Keratinocyte (primary cell): ENCODE measurements at regions not wholly inside any gene's neighbourhood (a gene's known extent, or its start where the extent isn't known, plus 50 kb on each side); places are given as distances from the start of the nearest gene placed in this dataset.
"Not testable (repeated sequence)": the region's sequence is repeated elsewhere in the genome, so short reads cannot be mapped to it uniquely, and the experiment has no call there.

ENCODE experiments used
- DNase-seq: peaks from one replicate; pipeline ENCODE4 v3.0.0-alpha.2; 2011; ENCODE audit warnings: low read depth, missing footprints, low spot score
- FAIRE-seq: peaks from 2 replicates; lab custom pipeline; 2011; peaks lifted over from hg19 to GRCh38; lab: Jason Lieb, UNC
- H2AFZ ChIP-seq: 2 replicates; pipeline ENCODE4 v1.6.0; 2012; ENCODE audit warnings: low read length, control low read depth, inconsistent platforms; ENCODE audit not compliant: control insufficient read depth
- H3K27ac ChIP-seq: 2 replicates; pipeline ENCODE4 v1.5.1; 2011; ENCODE audit warnings: low read length; ENCODE audit not compliant: control insufficient read depth, insufficient read depth
- H3K27me3 ChIP-seq: 3 replicates; pipeline ENCODE4 v1.6.0; 2011; ENCODE audit warnings: low read length; ENCODE audit not compliant: control insufficient read depth, insufficient read depth; ENCODE audit errors: extremely low read depth
- H3K36me3 ChIP-seq, 2 experiments: 2 replicates in 1 of 2; 3 replicates in 1 of 2; pipeline ENCODE4 v1.5.1; 2011; ENCODE audit warnings: low read length in 2 of 2, mild to moderate bottlenecking in 1 of 2; ENCODE audit not compliant: control insufficient read depth in 2 of 2, insufficient read depth in 2 of 2; ENCODE audit errors: extremely low read depth in 1 of 2
- H3K4me1 ChIP-seq: 3 replicates; pipeline ENCODE4 v1.5.1; 2011; ENCODE audit warnings: low read length; ENCODE audit not compliant: control insufficient read depth, insufficient read depth; ENCODE audit errors: extremely low read depth
- H3K4me2 ChIP-seq: 3 replicates; pipeline ENCODE4 v1.6.0; 2011; ENCODE audit warnings: low read depth, low read length; ENCODE audit not compliant: control insufficient read depth, insufficient read depth; ENCODE audit errors: extremely low read depth
- H3K4me3 ChIP-seq, 3 experiments: fragments of 200-600 bp in 1 of 3; sonication (generic) in 1 of 3; 2 replicates in 2 of 3; 3 replicates in 1 of 3; pipeline ENCODE4 v1.5.1; 2011 to 2016; ENCODE audit warnings: low read length in 3 of 3, mild to moderate bottlenecking in 3 of 3, control low read depth in 2 of 3, inconsistent platforms in 1 of 3, low read depth in 1 of 3, mixed read lengths in 1 of 3, mixed run types in 1 of 3, moderate library complexity in 1 of 3; ENCODE audit not compliant: control insufficient read depth in 2 of 3, insufficient read depth in 2 of 3; ENCODE audit errors: extremely low read depth in 1 of 3
- H3K79me2 ChIP-seq: 2 replicates; pipeline ENCODE4 v1.6.0; 2012; ENCODE audit warnings: low read length; ENCODE audit not compliant: control insufficient read depth, insufficient read depth
- H3K9ac ChIP-seq: 3 replicates; pipeline ENCODE4 v1.6.0; 2011; ENCODE audit warnings: low read length; ENCODE audit not compliant: control insufficient read depth, insufficient read depth; ENCODE audit errors: extremely low read depth
- H3K9me1 ChIP-seq: 3 replicates; pipeline ENCODE4 v1.6.0; 2011; ENCODE audit warnings: low read length; ENCODE audit not compliant: control insufficient read depth, insufficient read depth; ENCODE audit errors: extremely low read depth
- H3K9me3 ChIP-seq: 2 replicates; pipeline ENCODE4 v1.5.1; 2012; ENCODE audit warnings: low read depth, low read length; ENCODE audit not compliant: control insufficient read depth
- H4K20me1 ChIP-seq: 3 replicates; pipeline ENCODE4 v1.6.0; 2011; ENCODE audit warnings: low read length; ENCODE audit not compliant: control insufficient read depth, insufficient read depth; ENCODE audit errors: extremely low read depth
- dilution Hi-C: fragments of 300-500 bp; cut with MboI; formaldehyde crosslinking; loops from one replicate; pipeline ENCODE4 v1.7.0; 2020; ENCODE audit warnings: low sequenced_read_pairs; ENCODE audit not compliant: extremely low pct_ligation_motif_present
- TF ChIP-seq, protein P1 (sequence below), 3 experiments: IDR thresholded peaks in 1 of 3; conservative IDR thresholded peaks in 1 of 3; optimal IDR thresholded peaks in 1 of 3; 2 replicates in 2 of 3; 3 replicates in 1 of 3; pipeline versions ENCODE3 to v1.5.1; 2011; ENCODE audit warnings: low read length in 3 of 3, mild to moderate bottlenecking in 3 of 3, moderate library complexity in 2 of 3, control low read depth in 1 of 3, inconsistent platforms in 1 of 3; ENCODE audit not compliant: insufficient read depth in 2 of 3; ENCODE audit errors: extremely low read depth in 1 of 3

DNA sequence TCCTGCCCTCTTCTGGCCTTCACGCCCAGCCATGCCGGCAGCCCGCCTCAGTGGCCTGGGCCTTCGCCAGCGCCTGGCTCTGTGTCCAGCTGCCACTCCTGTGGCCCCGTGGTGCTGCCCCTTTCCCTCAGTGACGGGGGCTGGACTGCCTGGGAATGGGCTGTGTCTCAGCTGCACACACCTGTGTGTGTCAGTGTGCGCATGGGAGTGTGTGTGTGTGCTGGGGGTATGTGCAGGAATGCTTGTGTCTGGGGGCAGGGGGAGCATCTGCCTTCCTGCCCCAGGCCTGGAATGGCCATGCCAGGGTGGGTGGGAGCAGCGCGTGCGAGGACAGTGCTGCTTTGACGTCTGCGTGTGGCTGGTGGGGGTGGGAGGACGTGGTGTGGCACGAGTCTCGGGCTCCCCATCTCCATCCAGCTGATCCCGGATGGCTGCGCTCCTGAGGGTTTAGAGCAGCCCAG, 224.9 kb downstream of the TMEM121 start:
- H3K9me3 ChIP-seq, H3K4me2 ChIP-seq, H3K9me1 ChIP-seq, H2AFZ ChIP-seq, H3K79me2 ChIP-seq, DNase-seq, H3K9ac ChIP-seq, H3K36me3 ChIP-seq, H3K4me3 ChIP-seq, dilution Hi-C loops, H3K27ac ChIP-seq, H3K4me1 ChIP-seq, H3K27me3 ChIP-seq, H4K20me1 ChIP-seq, FAIRE-seq: not testable (repeated sequence)

GRCh38 chr14:105752420-105752819, 226.0 kb downstream of the TMEM121 start:
- H3K4me2 ChIP-seq, H3K36me3 ChIP-seq, H3K4me3 ChIP-seq, H3K4me1 ChIP-seq, H3K9me1 ChIP-seq, H3K27ac ChIP-seq, DNase-seq, H4K20me1 ChIP-seq, H2AFZ ChIP-seq, FAIRE-seq, H3K9me3 ChIP-seq, H3K9ac ChIP-seq, dilution Hi-C loops, H3K27me3 ChIP-seq, H3K79me2 ChIP-seq: not testable (repeated sequence)

DNA sequence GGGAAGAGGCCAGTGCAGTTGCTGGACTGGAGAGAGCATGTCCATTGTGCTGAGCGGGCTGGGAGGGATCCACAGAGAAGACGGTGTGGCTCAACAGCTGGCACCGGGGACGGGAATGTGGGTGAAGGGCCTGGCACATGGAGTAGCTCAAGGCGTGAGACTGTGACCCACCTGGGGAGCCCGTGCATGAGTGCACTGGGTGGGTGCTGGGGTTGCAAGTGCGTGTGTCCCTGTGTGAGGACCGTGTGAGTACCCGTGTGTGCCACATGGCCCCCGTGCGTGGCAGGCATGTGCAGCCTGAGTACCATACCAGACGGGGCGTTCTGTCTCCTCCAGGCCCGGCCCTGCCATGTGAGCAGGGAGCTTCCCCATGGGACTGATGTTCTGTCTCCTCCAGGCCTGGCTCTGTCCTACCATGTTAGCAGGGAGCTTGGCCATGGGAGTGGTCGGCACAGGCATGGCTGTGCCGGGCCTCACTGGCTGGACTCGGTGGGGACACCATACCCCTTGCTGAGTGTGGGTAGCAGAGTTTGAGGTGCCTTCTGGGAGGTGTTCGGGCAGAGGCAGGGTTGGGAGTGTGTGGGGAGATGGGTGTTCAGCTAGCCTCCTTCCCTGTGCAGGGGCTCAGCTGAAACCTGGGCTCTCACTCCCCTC, 234.4 kb downstream of the TMEM121 start:
- Histone ChIP-seq H3K9me1 (no peaks in the 10 kb centered on the region), H3K4me1 (no peaks in the 10 kb centered on the region), H3K36me3 (no peaks in the 10 kb centered on the region), H3K4me2 (no peak overlapping the region), H3K27ac (no peak overlapping the region), H3K9ac (no peak overlapping the region), H3K27me3 (no peaks in the 10 kb centered on the region), H2AFZ (no peak overlapping the region), H3K79me2 (no peaks in the 10 kb centered on the region), H4K20me1 (no peaks in the 10 kb centered on the region), H3K9me3 (peaks cover 17% of the 10 kb centered on the region), H3K4me3 (no peak overlapping the region)
- FAIRE-seq (no peak), DNase-seq (no peak)
- dilution Hi-C loops: no loop called here
- TF ChIP-seq, protein P1, sequence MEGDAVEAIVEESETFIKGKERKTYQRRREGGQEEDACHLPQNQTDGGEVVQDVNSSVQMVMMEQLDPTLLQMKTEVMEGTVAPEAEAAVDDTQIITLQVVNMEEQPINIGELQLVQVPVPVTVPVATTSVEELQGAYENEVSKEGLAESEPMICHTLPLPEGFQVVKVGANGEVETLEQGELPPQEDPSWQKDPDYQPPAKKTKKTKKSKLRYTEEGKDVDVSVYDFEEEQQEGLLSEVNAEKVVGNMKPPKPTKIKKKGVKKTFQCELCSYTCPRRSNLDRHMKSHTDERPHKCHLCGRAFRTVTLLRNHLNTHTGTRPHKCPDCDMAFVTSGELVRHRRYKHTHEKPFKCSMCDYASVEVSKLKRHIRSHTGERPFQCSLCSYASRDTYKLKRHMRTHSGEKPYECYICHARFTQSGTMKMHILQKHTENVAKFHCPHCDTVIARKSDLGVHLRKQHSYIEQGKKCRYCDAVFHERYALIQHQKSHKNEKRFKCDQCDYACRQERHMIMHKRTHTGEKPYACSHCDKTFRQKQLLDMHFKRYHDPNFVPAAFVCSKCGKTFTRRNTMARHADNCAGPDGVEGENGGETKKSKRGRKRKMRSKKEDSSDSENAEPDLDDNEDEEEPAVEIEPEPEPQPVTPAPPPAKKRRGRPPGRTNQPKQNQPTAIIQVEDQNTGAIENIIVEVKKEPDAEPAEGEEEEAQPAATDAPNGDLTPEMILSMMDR (optimal IDR thresholded peaks at IDR 0.05 in 1 of 3, IDR thresholded peaks at IDR 0.05 in 1 of 3, conservative IDR thresholded peaks at IDR 0.05 in 1 of 3; ENCODE audit: extremely low read depth in 1 of 3, insufficient read depth in 2 of 3, low read length in 3 of 3): no peak

- H3K79me2 ChIP-seq, H3K9me1 ChIP-seq, H3K36me3 ChIP-seq, H4K20me1 ChIP-seq, H3K4me3 ChIP-seq, H3K4me1 ChIP-seq, H2AFZ ChIP-seq, dilution Hi-C loops, H3K27ac ChIP-seq, FAIRE-seq, H3K27me3 ChIP-seq, DNase-seq, H3K9ac ChIP-seq, H3K4me2 ChIP-seq: not testable (repeated sequence)
- peaks cover 22% of the 10 kb centered on the region for H3K9me3 ChIP-seq
Measured at GRCh38 chr14:105761345-105761740, 235.0 kb downstream of the TMEM121 start.
